ENCODE measurements at regions not wholly inside any gene's neighbourhood (a gene's known extent, or its start where the extent isn't known, plus 50 kb on each side); places are given as distances from the start of the nearest gene placed in this dataset.

GRCh38 chr15:73813589-73813988, 59.8 kb upstream of the TBC1D21 start:
- H3K4me3 ChIP-seq (replicated peaks in 1 of 2; ENCODE audit: low read depth in 2 of 2, low read length in 2 of 2): no peak overlapping the region
- DNase-seq (ENCODE audit: low read depth in 2 of 2): no peak
- TF ChIP-seq, protein P1, sequence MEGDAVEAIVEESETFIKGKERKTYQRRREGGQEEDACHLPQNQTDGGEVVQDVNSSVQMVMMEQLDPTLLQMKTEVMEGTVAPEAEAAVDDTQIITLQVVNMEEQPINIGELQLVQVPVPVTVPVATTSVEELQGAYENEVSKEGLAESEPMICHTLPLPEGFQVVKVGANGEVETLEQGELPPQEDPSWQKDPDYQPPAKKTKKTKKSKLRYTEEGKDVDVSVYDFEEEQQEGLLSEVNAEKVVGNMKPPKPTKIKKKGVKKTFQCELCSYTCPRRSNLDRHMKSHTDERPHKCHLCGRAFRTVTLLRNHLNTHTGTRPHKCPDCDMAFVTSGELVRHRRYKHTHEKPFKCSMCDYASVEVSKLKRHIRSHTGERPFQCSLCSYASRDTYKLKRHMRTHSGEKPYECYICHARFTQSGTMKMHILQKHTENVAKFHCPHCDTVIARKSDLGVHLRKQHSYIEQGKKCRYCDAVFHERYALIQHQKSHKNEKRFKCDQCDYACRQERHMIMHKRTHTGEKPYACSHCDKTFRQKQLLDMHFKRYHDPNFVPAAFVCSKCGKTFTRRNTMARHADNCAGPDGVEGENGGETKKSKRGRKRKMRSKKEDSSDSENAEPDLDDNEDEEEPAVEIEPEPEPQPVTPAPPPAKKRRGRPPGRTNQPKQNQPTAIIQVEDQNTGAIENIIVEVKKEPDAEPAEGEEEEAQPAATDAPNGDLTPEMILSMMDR (IDR thresholded peaks at IDR 0.05; ENCODE audit: low read depth, low read length): no peak

GRCh38 chr15:73818308-73818985, 54.9 kb upstream of the TBC1D21 start:
- TF ChIP-seq, protein P1 (IDR thresholded peaks at IDR 0.05; ENCODE audit: low read depth, low read length): no peak

DNA sequence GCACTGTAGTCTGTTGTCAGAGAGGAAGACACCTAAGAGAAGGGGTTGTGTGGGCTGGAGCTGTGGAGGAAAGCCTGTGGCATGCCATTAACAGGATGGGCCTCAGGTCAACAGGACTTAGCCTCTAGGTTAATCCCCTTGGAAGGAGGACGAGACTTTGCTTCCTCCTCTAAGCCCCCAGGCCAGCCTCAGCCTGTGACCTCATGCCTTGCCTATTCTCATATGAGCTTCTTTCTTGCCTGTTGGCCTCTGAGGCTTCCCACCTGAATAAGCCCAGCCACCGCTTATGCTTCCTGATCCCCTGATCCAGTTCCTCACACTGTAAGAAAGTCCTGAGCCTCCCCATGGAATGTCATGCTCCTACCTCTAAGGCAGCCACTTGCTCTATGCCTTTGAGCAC, 52.2 kb upstream of the TBC1D21 start:
- H3K4me3 ChIP-seq (replicated peaks in 1 of 2; ENCODE audit: low read depth in 2 of 2, low read length in 2 of 2): no peak overlapping the region
- TF ChIP-seq, protein P1 (IDR thresholded peaks at IDR 0.05; ENCODE audit: low read depth, low read length): no peak
- no peak for DNase-seq (ENCODE audit: low read depth in 2 of 2)

More at GRCh38 chr15:73818308-73818985, 54.9 kb upstream of the TBC1D21 start:
- no peak for DNase-seq (ENCODE audit: low read depth in 2 of 2)
- no peak overlapping the region for H3K4me3 ChIP-seq (replicated peaks in 1 of 2; ENCODE audit: low read depth in 2 of 2, low read length in 2 of 2)

GRCh38 chr15:73822998-73823397, 50.4 kb upstream of the TBC1D21 start:
- peak; percentile 42 to 48 for DNase-seq (ENCODE audit: low read depth in 2 of 2)
- no peak overlapping the region for H3K4me3 ChIP-seq (replicated peaks in 1 of 2; ENCODE audit: low read depth in 2 of 2, low read length in 2 of 2)
- TF ChIP-seq, protein P1 (IDR thresholded peaks at IDR 0.05; ENCODE audit: low read depth, low read length): no peak
